Mononuclear cell (primary cell): ENCODE measurements at regions not wholly inside any gene's neighbourhood (a gene's known extent, or its start where the extent isn't known, plus 50 kb on each side); places are given as distances from the start of the nearest gene placed in this dataset.

Experiments
- H3K27me3 ChIP-seq: 2 replicates; pipeline ENCODE4 v1.6.0; 2011; ENCODE audit warnings: low read length, control low read depth; ENCODE audit not compliant: insufficient read depth
- H3K4me1 ChIP-seq: 2 replicates; pipeline ENCODE4 v1.5.1; 2011; ENCODE audit warnings: mild to moderate bottlenecking, low read length, control low read depth; ENCODE audit not compliant: insufficient read depth
- H3K4me3 ChIP-seq: 2 replicates; pipeline ENCODE4 v1.5.1; 2011; ENCODE audit warnings: mild to moderate bottlenecking, low read length, moderate library complexity
- H3K9me3 ChIP-seq: 2 replicates; pipeline ENCODE4 v1.5.1; 2011; ENCODE audit warnings: low read depth, mild to moderate bottlenecking, control low read depth, low read length

GRCh38 chr5:40384782-40385390 is 294.8 kb upstream of the PTGER4 start:
- peaks cover 62% of the 10 kb centered on the region for H3K4me1 ChIP-seq
- H3K4me3 ChIP-seq, result no peak overlapping the region
- H3K27me3 ChIP-seq, result no peaks in the 10 kb centered on the region
- H3K9me3 ChIP-seq, result no peaks in the 10 kb centered on the region

- Histone ChIP-seq H3K4me1 (peaks cover 60% of the 10 kb centered on the region), H3K9me3 (no peaks in the 10 kb centered on the region), H3K4me3 (no peak overlapping the region), H3K27me3 (no peaks in the 10 kb centered on the region)
Measured at GRCh38 chr5:40383749-40384651, 295.7 kb upstream of the PTGER4 start.

GRCh38 chr5:40381676-40382363 is 297.9 kb upstream of the PTGER4 start:
- Histone ChIP-seq H3K9me3 (no peaks in the 10 kb centered on the region), H3K4me1 (peaks cover 52% of the 10 kb centered on the region), H3K4me3 (no peak overlapping the region), H3K27me3 (no peaks in the 10 kb centered on the region)

DNA sequence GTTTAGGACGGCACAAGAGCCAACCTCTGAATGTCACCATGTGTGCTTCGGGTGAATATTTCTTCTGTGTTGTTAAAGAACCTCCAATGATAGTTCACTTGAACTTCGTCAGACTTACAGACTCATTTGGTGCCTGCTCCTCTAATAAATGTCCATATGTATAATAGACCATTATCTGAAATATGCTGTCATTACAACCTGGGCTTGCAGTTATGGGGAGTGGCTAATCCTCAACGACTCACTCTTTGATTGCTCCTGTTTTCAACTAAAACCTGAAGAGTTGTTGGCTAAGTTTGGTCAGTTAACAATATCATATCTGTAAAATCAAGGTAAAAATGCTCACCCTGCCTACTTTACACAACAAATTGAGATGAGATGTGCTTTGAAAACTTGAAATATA is 298.7 kb upstream of the PTGER4 start:
- Histone ChIP-seq H3K4me3 (no peak overlapping the region), H3K9me3 (no peaks in the 10 kb centered on the region), H3K4me1 (peaks cover 50% of the 10 kb centered on the region), H3K27me3 (no peaks in the 10 kb centered on the region)

- Histone ChIP-seq H3K4me3 (no peak overlapping the region), H3K27me3 (no peaks in the 10 kb centered on the region), H3K9me3 (no peaks in the 10 kb centered on the region)
Measured at GRCh38 chr5:40378396-40379177, 301.1 kb upstream of the PTGER4 start.

DNA sequence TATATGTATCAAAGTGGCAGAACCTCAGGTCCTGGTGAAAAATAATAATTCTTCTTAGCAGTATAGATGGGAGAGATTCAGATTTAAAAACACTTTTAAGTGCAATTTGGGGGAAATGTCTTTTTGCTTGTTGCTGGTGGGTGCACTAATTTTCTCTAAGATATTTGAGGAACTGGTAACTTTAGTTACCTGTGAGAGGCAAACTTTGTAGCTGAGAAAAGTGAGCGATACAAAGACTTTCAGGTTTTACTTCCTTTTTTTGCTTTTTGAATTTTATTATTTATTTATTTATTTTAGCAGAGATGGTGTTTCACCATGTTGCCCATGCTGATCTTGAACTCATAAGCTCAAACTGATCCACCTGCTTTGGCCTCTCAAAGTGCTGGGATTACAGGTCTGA is 303.1 kb upstream of the PTGER4 start:
- Histone ChIP-seq H3K27me3 (no peaks in the 10 kb centered on the region), H3K9me3 (no peaks in the 10 kb centered on the region), H3K4me1 (peaks cover 21% of the 10 kb centered on the region), H3K4me3 (no peak overlapping the region)

More at GRCh38 chr5:40378396-40379177, 301.1 kb upstream of the PTGER4 start:
- peaks cover 26% of the 10 kb centered on the region for H3K4me1 ChIP-seq

DNA sequence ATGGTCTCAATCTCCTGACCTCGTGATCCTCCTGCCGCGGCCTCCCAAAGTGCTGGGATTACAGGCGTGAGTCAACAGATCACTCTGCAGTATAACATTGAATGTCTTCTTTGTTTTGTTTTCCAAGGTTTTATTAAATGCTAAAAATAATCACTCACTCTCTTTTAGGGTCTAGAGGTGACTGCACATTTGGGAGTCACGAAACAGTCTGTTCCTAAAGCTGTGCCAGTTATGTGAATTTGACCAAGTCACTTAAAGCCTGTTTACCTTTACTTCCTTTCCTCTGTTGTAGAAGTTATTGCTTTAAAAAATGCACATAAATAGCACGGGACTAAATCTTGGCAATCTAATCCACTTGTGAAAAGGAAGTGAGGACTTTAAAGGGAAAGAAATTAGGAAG is 304.9 kb upstream of the PTGER4 start:
- Histone ChIP-seq H3K4me3 (no peak overlapping the region), H3K27me3 (no peaks in the 10 kb centered on the region)

DNA sequence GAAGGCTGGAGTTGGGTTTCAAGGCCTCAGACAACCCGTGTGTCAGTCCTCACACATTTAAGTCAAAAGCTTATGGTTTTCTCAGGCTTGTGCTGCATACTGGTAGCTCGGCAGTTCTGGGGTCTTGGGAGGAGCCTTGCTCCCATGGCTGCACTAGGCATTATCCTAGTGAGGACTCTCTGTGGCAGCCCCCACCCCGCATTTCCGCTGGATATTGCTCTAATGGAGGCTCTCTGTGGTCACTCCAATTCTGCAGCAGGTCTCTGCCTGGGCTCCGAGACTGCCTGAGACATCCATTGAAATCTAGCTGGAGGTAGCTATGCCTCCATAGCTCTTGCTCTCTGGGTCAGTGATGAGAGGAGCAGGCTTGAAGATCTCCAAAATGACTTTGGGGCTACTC is 311.5 kb upstream of the PTGER4 start:
- peaks cover 15% of the 10 kb centered on the region for H3K4me1 ChIP-seq
- H3K27me3 ChIP-seq, result no peaks in the 10 kb centered on the region
- H3K4me3 ChIP-seq, result no peak overlapping the region
- H3K9me3 ChIP-seq, result no peaks in the 10 kb centered on the region

More for the DNA sequence above, 304.9 kb upstream of the PTGER4 start:
- Histone ChIP-seq H3K9me3 (no peaks in the 10 kb centered on the region), H3K4me1 (peaks cover 21% of the 10 kb centered on the region)

DNA sequence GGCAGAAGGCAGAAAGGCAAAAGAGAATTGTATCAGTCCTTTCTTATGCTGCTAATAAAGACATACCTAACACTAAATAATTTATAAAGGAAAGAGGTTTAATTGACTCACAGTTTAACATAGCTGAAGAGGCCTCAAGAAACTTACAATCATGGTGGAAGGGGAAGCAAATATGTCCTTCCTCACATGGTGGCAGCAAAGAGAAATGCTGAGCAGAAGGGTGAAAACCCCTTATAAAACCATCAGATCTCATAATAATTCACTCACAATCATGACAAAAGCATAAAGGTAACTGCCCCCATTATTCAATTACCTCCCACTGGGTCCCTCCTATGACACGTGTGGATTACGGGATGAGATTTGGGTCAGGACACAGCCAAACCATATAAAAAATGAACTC is 312.5 kb upstream of the PTGER4 start:
- no peaks in the 10 kb centered on the region for H3K9me3 ChIP-seq
- H3K27me3 ChIP-seq, result no peaks in the 10 kb centered on the region
- no peak overlapping the region for H3K4me3 ChIP-seq
- peaks cover 15% of the 10 kb centered on the region for H3K4me1 ChIP-seq

DNA sequence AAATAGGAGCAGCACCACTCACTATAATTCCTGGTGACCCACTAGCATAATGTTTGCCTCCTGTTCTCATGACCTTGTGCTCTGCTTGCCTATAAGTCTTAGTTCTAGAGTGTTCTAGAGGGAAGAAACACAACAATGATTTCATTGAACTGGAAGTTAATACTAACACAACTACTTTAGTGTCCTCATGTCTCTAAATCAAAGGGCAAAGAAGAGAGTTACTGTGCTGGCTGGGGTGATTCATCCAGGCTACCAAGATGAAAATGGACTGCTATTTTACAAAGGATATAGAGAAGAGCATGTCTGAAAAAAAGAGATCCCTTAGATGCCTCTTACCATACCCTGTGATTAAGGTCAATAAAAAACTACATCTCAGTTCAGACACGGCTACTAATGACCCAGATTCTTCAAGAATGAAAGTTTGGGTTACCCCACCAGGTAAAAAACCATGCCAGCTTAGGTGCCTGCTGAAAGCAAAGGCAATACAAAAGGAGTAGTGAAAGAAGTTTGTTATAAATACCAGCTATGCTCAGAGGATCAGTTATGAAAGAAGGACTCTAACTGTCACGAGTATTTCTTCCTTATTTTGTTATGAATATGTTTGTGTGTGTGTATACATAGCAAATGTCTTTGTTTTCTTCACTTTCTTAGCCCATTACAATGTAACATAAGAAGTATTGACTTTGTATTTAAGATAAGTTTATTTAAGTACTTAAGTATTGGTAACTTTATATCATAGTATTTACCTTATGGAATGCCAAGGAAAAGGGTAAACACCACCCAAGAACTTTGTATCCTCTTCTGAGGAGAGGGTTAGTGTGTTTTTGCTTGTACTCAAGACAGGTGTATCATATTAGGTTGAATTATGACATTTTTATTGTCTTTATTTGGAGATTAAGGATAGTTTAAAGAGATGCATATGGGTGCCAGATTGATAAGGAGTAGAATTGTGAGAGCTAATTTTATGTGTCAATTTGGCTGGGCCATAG is 314.1 kb upstream of the PTGER4 start:
- Histone ChIP-seq H3K9me3 (no peaks in the 10 kb centered on the region), H3K4me3 (no peak overlapping the region), H3K4me1 (peaks cover 15% of the 10 kb centered on the region), H3K27me3 (no peaks in the 10 kb centered on the region)

DNA sequence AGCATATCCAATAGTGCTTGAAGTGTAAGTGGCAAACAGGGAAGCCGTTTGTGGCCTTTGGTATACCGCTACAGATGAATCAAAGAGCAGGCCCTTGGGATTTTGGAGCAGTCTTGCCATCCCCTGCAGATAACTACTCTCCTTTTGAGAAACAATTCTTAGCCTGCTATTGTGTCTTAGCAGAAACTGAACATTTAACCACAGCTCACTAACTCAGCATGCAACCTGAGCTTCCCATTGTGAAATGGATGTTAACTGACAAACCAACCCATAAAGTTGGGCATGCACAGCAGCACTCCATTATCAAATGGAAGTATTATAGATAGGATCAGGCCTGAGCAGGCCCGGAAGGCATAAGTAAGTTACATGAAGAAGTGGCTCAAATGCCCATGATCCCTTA is 315.3 kb upstream of the PTGER4 start:
- H3K9me3 ChIP-seq, result no peaks in the 10 kb centered on the region
- H3K4me3 ChIP-seq, result no peak overlapping the region
- H3K4me1 ChIP-seq, result peaks cover 18% of the 10 kb centered on the region
- H3K27me3 ChIP-seq, result no peaks in the 10 kb centered on the region

- H3K27me3 ChIP-seq, result no peaks in the 10 kb centered on the region
- peaks cover 22% of the 10 kb centered on the region for H3K4me1 ChIP-seq
- H3K4me3 ChIP-seq, result no peak overlapping the region
- H3K9me3 ChIP-seq, result no peaks in the 10 kb centered on the region
Measured at GRCh38 chr5:40361378-40361777, 318.3 kb upstream of the PTGER4 start.

GRCh38 chr5:40360685-40361084 is 319.0 kb upstream of the PTGER4 start:
- H3K4me1 ChIP-seq, result peaks cover 28% of the 10 kb centered on the region
- H3K9me3 ChIP-seq, result no peaks in the 10 kb centered on the region
- no peaks in the 10 kb centered on the region for H3K27me3 ChIP-seq
- H3K4me3 ChIP-seq, result no peak overlapping the region

DNA sequence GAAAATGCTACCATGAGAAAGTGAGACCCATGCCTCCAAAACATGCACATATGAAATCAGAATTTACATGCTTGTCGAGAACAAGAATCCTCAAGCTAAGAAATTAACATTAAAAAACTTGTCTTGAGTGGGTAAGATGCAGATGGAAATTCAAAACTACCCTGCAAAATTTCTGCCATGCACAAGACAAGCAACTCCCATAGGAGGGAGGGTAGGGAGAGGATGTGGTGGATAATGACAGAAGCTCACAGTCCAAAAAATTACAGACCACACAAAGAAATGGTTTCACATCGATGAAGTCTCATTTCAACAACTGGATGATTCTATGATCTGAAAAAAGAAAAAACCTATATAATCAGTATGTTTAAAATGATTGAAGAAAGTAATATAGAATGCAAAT is 319.9 kb upstream of the PTGER4 start:
- Histone ChIP-seq H3K9me3 (no peaks in the 10 kb centered on the region), H3K27me3 (no peaks in the 10 kb centered on the region), H3K4me3 (no peak overlapping the region), H3K4me1 (peaks cover 24% of the 10 kb centered on the region)
